ENCODE measurements at regions not wholly inside any gene's neighbourhood (a gene's known extent, or its start where the extent isn't known, plus 50 kb on each side); places are given as distances from the start of the nearest gene placed in this dataset.

DNA sequence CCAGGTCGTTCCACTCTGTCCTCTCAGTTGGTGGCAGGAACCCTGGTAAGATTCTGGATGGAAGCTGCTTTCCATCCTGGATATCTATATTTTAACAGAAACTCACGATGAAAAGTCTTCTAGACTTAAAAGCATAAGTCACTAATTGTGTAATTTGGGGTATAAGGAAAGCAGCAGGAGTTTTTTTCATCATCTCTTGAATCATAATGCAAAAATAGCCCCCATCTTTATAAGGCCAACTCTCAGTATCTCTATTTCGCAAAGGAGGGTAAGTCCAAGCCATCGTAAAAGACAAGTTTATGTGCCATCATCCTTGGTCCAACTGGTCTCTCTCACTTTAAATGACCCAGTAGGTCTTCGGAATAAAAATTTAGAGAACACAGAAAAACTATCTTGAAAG lies 95.1 kb downstream of the FAM50B start:
- TF ChIP-seq, protein P1, sequence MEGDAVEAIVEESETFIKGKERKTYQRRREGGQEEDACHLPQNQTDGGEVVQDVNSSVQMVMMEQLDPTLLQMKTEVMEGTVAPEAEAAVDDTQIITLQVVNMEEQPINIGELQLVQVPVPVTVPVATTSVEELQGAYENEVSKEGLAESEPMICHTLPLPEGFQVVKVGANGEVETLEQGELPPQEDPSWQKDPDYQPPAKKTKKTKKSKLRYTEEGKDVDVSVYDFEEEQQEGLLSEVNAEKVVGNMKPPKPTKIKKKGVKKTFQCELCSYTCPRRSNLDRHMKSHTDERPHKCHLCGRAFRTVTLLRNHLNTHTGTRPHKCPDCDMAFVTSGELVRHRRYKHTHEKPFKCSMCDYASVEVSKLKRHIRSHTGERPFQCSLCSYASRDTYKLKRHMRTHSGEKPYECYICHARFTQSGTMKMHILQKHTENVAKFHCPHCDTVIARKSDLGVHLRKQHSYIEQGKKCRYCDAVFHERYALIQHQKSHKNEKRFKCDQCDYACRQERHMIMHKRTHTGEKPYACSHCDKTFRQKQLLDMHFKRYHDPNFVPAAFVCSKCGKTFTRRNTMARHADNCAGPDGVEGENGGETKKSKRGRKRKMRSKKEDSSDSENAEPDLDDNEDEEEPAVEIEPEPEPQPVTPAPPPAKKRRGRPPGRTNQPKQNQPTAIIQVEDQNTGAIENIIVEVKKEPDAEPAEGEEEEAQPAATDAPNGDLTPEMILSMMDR (IDR thresholded peaks at IDR 0.05; ENCODE audit: extremely low read depth, insufficient read depth, missing control alignments) = no peak
- no peak for DNase-seq (ENCODE audit: low spot score)
- in situ Hi-C loops (cut with MboI; ENCODE audit: low pct_unique_long_range_greater_than_20kb, low sequenced_read_pairs, unreplicated experiment) = no loop called here

- TF ChIP-seq, protein P1 (IDR thresholded peaks at IDR 0.05; ENCODE audit: extremely low read depth, insufficient read depth, missing control alignments) = no peak
- DNase-seq (ENCODE audit: low spot score) = no peak
- in situ Hi-C loops (cut with MboI; ENCODE audit: low pct_unique_long_range_greater_than_20kb, low sequenced_read_pairs, unreplicated experiment) = no loop called here
These were observed 97.6 kb downstream of the FAM50B start for GRCh38 chr6:3946778-3947177.

DNA sequence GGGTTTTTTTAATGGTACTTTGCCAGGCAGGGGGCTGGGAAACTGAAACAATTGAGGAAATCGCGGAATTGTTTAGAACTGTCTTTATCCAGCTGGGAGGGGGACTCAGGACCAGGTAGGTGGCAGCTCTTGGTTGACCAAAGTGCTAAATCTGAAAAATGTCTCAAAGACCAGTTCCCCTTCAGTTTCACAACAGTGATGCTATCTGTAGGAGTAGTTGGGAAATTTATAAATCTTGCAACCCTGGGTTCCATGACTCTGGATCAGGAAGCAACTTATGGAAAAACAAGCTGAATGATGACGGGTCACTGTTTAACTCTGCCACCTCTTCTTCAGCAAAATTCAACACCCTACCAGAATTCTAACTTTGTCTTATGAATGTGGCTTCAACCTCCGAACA lies 99.7 kb downstream of the FAM50B start:
- no peak for DNase-seq (ENCODE audit: low spot score)
- TF ChIP-seq, protein P1 (IDR thresholded peaks at IDR 0.05; ENCODE audit: extremely low read depth, insufficient read depth, missing control alignments) = no peak
- in situ Hi-C loops (cut with MboI; ENCODE audit: low pct_unique_long_range_greater_than_20kb, low sequenced_read_pairs, unreplicated experiment) = no loop called here

DNA sequence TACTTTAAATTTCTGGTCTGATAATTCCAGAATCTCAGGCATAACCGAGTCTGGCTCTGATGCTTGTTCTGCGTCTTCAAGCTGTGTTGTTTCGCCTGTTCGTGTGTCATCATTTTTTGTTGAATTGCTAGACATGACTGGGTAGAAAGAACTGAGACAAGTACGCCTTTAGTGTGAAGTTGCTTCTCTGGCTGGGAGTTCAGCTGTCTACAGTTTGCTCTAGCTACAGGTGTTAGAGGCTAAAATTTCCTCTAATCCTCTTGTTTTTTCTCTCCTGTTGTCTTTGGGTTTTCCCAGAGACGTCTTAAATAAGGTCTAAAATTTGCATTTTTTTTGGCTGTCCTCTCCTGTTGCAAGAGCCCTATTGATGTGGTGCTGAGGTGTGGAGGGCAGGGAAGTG lies 100.3 kb downstream of the FAM50B start:
- TF ChIP-seq, protein P1 (IDR thresholded peaks at IDR 0.05; ENCODE audit: extremely low read depth, insufficient read depth, missing control alignments) = no peak

GRCh38 chr6:3956054-3956453 lies 106.9 kb downstream of the FAM50B start:
- no peak for DNase-seq (ENCODE audit: low spot score)
- in situ Hi-C loops (cut with MboI; ENCODE audit: low pct_unique_long_range_greater_than_20kb, low sequenced_read_pairs, unreplicated experiment) = no loop called here
- TF ChIP-seq, protein P1 (IDR thresholded peaks at IDR 0.05; ENCODE audit: extremely low read depth, insufficient read depth, missing control alignments) = no peak

More for the DNA sequence above, 100.3 kb downstream of the FAM50B start:
- in situ Hi-C loops (cut with MboI; ENCODE audit: low pct_unique_long_range_greater_than_20kb, low sequenced_read_pairs, unreplicated experiment) = no loop called here
- no peak for DNase-seq (ENCODE audit: low spot score)

DNA sequence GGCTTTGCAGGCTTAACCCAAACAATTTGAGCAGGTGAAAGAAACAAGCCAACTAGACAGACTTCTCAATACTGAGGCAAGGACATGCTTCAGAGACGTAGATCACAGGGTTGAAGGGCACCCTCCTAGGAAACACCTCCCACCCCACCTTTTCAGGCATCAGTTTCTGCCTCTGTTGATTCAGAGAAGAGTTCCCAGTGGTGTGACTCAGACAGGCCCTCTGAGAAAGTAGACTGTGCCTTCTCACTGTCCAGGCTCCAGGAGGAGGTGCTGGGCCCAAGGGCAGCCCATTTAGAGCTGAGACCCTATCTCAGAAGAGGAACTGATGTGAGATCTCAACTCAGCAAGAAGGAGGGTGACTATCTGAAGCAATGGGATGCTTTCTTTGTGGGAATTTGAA lies 108.1 kb downstream of the FAM50B start:
- no peak for DNase-seq (ENCODE audit: low spot score)
- TF ChIP-seq, protein P1 (IDR thresholded peaks at IDR 0.05; ENCODE audit: extremely low read depth, insufficient read depth, missing control alignments) = no peak
- in situ Hi-C loops (cut with MboI; ENCODE audit: low pct_unique_long_range_greater_than_20kb, low sequenced_read_pairs, unreplicated experiment) = no loop called here

- TF ChIP-seq, protein P1 (IDR thresholded peaks at IDR 0.05; ENCODE audit: extremely low read depth, insufficient read depth, missing control alignments) = no peak
- in situ Hi-C loops (cut with MboI; ENCODE audit: low pct_unique_long_range_greater_than_20kb, low sequenced_read_pairs, unreplicated experiment) = no loop called here
- DNase-seq (ENCODE audit: low spot score) = no peak
These were observed 109.1 kb downstream of the FAM50B start for GRCh38 chr6:3958255-3958654.
